ENCODE measurements at regions not wholly inside any gene's neighbourhood (a gene's known extent, or its start where the extent isn't known, plus 50 kb on each side); places are given as distances from the start of the nearest gene placed in this dataset.

GRCh38 chr4:132299841-132300240 is 849.3 kb upstream of the PCDH10 start:
- Histone ChIP-seq H3K27ac (ENCODE audit: low read depth, low read length, poor library complexity, severe bottlenecking) (no peak overlapping the region), H3K9me3 (ENCODE audit: low read depth, low read length, poor library complexity, severe bottlenecking) (no peaks in the 10 kb centered on the region), H3K27me3 (replicated peaks; ENCODE audit: insufficient read depth, low read depth, low read length, poor library complexity) (no peaks in the 10 kb centered on the region), H3K4me1 (ENCODE audit: insufficient read depth, low read length, poor library complexity, severe bottlenecking) (peaks cover 7% of the 10 kb centered on the region), H3K36me3 (ENCODE audit: insufficient read depth, low read length, poor library complexity, severe bottlenecking) (no peaks in the 10 kb centered on the region), H3K4me3 (ENCODE audit: low read depth, low read length, poor library complexity, severe bottlenecking) (no peak overlapping the region)
- BruUV-seq (replicated peaks): no TSS peak
- ChIA-PET POLR2A (ENCODE audit: low non-redundant PET) (no interaction called here), CTCF (no interaction called here)
- no peak for TF ChIP-seq CTCF (conservative IDR thresholded peaks at IDR 0.05; ENCODE audit: low read depth, low read length)
- no peak for TF ChIP-seq EZH2 (IDR thresholded peaks at IDR 0.05; ENCODE audit: borderline replicate concordance, low read depth, low read length, poor library complexity, severe bottlenecking)
- DNase-seq (ENCODE audit: low spot score): no peak
- intact Hi-C loops (cut with micrococcal nuclease; ENCODE audit: unreplicated experiment): no loop called here

GRCh38 chr4:132312521-132312920 is 836.6 kb upstream of the PCDH10 start:
- no peaks in the 10 kb centered on the region for H3K4me1 ChIP-seq (ENCODE audit: insufficient read depth, low read length, poor library complexity, severe bottlenecking)
- H3K27me3 ChIP-seq (replicated peaks; ENCODE audit: insufficient read depth, low read depth, low read length, poor library complexity): no peaks in the 10 kb centered on the region
- no peak overlapping the region for H3K4me3 ChIP-seq (ENCODE audit: low read depth, low read length, poor library complexity, severe bottlenecking)
- POLR2A ChIA-PET (ENCODE audit: low non-redundant PET): no interaction called here
- DNase-seq (ENCODE audit: low spot score): no peak
- H3K27ac ChIP-seq (ENCODE audit: low read depth, low read length, poor library complexity, severe bottlenecking): no peak overlapping the region
- intact Hi-C loops (cut with micrococcal nuclease; ENCODE audit: unreplicated experiment): no loop called here
- CTCF ChIA-PET: no interaction called here
- no peaks in the 10 kb centered on the region for H3K9me3 ChIP-seq (ENCODE audit: low read depth, low read length, poor library complexity, severe bottlenecking)
- no TSS peak for BruUV-seq (replicated peaks)
- no peaks in the 10 kb centered on the region for H3K36me3 ChIP-seq (ENCODE audit: insufficient read depth, low read length, poor library complexity, severe bottlenecking)
- no peak for TF ChIP-seq EZH2 (IDR thresholded peaks at IDR 0.05; ENCODE audit: borderline replicate concordance, low read depth, low read length, poor library complexity, severe bottlenecking)
- no peak for TF ChIP-seq CTCF (conservative IDR thresholded peaks at IDR 0.05; ENCODE audit: low read depth, low read length)

- intact Hi-C loops (cut with micrococcal nuclease; ENCODE audit: unreplicated experiment): no loop called here
- no peak for DNase-seq (ENCODE audit: low spot score)
- POLR2A ChIA-PET (ENCODE audit: low non-redundant PET): no interaction called here
- TF ChIP-seq CTCF (conservative IDR thresholded peaks at IDR 0.05; ENCODE audit: low read depth, low read length): no peak
- CTCF ChIA-PET: no interaction called here
- BruUV-seq (replicated peaks): no TSS peak
- Histone ChIP-seq H3K4me3 (ENCODE audit: low read depth, low read length, poor library complexity, severe bottlenecking) (no peak overlapping the region), H3K36me3 (ENCODE audit: insufficient read depth, low read length, poor library complexity, severe bottlenecking) (no peaks in the 10 kb centered on the region), H3K27ac (ENCODE audit: low read depth, low read length, poor library complexity, severe bottlenecking) (no peak overlapping the region), H3K4me1 (ENCODE audit: insufficient read depth, low read length, poor library complexity, severe bottlenecking) (no peaks in the 10 kb centered on the region), H3K9me3 (ENCODE audit: low read depth, low read length, poor library complexity, severe bottlenecking) (no peaks in the 10 kb centered on the region), H3K27me3 (replicated peaks; ENCODE audit: insufficient read depth, low read depth, low read length, poor library complexity) (no peaks in the 10 kb centered on the region)
Measured at GRCh38 chr4:132313852-132314251, 835.2 kb upstream of the PCDH10 start.
